Colonic mucosa (tissue), 4 donors: ENCODE measurements at regions not wholly inside any gene's neighbourhood (a gene's known extent, or its start where the extent isn't known, plus 50 kb on each side); places are given as distances from the start of the nearest gene placed in this dataset.

ENCODE experiments used
- DNase-seq: peaks from one replicate; pipeline ENCODE4 v3.0.0-alpha.2; 2020
- H3K27ac ChIP-seq: fragments of 200-600 bp; one replicate; pipeline ENCODE4 v1.8.0; 2021
- H3K27me3 ChIP-seq: fragments of 200-600 bp; one replicate; pipeline ENCODE4 v1.8.0; 2021
- H3K36me3 ChIP-seq: fragments of 200-600 bp; one replicate; pipeline ENCODE4 v1.8.0; 2021
- H3K4me1 ChIP-seq: fragments of 200-600 bp; one replicate; pipeline ENCODE4 v1.8.0; 2021; ENCODE audit warnings: mild to moderate bottlenecking
- H3K4me3 ChIP-seq: fragments of 200-600 bp; one replicate; pipeline ENCODE4 v1.8.0; 2021
- H3K9ac ChIP-seq, 2 donors: one replicate each; pipeline ENCODE4 v1.7.0; 2013; ENCODE audit warnings: control low read depth in 2 of 2, low read depth in 2 of 2, low read length in 2 of 2
- H3K9me3 ChIP-seq: fragments of 200-600 bp; one replicate; pipeline ENCODE4 v1.8.0; 2021
- intact Hi-C: fragments of 100-400 bp; cut with DNase I; formaldehyde crosslinking; loops from one replicate; pipeline ENCODE4 v1.14.1; 2022
- TF ChIP-seq, protein P1 (sequence below): fragments of 200-600 bp; IDR thresholded peaks from one replicate; pipeline ENCODE4 v1.8.0; 2022; ENCODE audit warnings: antibody characterized with exemption, mild to moderate bottlenecking
- donor health status: healthy.
- donor health status: DM: no; HTN: no; CAD: no.
- donor health status: DM: no; HTN: no; CAD: no.

DNA sequence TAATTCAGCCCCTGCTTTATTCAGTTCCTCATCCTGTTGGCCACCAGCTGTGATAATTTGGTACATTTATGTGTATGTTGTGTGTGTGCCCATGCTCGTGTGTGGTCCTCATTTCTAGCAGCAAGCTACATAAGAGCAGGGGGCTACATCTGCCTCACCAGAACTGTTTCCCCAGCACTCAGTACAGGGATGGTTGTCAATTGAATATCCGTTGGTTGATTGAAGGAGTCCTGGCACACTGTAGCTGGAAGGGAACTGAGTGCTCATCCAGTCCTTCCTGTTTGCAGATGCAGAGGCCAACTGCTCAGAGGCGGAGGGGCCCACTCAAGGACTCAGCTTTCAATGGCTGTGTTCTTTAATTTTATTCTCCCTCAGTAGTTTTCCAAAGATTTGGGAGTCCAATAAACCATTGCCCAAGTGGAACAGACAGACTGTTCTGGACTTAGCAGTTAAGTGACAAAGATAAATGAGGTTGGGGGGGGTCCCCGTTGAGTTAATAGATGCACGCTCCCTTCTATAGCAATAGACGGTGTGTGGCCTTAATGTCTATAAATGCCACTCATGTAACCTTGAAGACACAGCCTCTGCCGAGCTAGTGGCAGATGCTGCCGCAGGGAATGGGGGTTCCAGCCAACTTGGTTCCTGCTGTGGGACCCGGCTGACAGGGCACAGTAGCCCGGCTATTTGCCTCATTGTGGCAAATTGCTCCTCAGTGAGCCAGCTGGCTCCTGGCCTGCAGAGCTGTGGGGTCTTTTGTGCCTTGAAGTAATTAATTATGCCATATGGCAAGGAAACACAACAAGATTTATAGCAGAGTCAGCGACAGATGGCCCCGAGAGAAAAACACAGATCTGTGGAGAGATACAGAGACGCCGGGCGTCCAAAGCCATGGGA, 71.4 kb upstream of the GRK3 start:
- no peak for DNase-seq
- H3K36me3 ChIP-seq = no peaks in the 10 kb centered on the region
- no peak overlapping the region for H3K27ac ChIP-seq

DNA sequence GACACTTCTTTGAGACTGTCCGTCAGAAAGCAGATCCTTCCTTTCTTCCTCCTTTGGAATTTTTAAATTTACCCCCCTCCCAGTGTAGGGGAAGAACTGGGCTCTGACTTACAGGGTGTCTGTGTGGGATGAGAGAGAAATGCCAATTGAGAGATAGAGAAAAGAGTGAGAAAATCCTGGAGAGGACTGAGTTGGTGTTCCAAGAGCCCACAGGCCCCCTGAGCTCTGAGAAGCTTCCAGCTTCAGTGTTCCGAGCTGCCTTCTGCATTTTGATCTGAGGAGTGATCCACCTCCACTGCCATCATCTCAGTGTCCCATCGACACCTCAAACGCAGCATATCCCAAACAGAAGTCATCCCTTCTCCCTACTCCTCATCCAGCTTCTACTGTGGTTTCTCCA, 70.7 kb upstream of the GRK3 start:
- no peaks in the 10 kb centered on the region for H3K27me3 ChIP-seq
- no peaks in the 10 kb centered on the region for H3K4me1 ChIP-seq
- no peak overlapping the region for H3K27ac ChIP-seq
- H3K36me3 ChIP-seq = no peaks in the 10 kb centered on the region
- no peak overlapping the region for H3K4me3 ChIP-seq
- no peak for DNase-seq
- intact Hi-C loops = no loop called here
- H3K9ac ChIP-seq = no peak overlapping the region
- no peaks in the 10 kb centered on the region for H3K9me3 ChIP-seq
- TF ChIP-seq, protein P1, sequence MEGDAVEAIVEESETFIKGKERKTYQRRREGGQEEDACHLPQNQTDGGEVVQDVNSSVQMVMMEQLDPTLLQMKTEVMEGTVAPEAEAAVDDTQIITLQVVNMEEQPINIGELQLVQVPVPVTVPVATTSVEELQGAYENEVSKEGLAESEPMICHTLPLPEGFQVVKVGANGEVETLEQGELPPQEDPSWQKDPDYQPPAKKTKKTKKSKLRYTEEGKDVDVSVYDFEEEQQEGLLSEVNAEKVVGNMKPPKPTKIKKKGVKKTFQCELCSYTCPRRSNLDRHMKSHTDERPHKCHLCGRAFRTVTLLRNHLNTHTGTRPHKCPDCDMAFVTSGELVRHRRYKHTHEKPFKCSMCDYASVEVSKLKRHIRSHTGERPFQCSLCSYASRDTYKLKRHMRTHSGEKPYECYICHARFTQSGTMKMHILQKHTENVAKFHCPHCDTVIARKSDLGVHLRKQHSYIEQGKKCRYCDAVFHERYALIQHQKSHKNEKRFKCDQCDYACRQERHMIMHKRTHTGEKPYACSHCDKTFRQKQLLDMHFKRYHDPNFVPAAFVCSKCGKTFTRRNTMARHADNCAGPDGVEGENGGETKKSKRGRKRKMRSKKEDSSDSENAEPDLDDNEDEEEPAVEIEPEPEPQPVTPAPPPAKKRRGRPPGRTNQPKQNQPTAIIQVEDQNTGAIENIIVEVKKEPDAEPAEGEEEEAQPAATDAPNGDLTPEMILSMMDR = no peak

More for the DNA sequence above, 71.4 kb upstream of the GRK3 start:
- Histone ChIP-seq H3K4me1 (no peaks in the 10 kb centered on the region), H3K9me3 (no peaks in the 10 kb centered on the region), H3K27me3 (no peaks in the 10 kb centered on the region), H3K4me3 (no peak overlapping the region), H3K9ac (no peak overlapping the region)
- intact Hi-C loops = no loop called here
- TF ChIP-seq, protein P1 = no peak

DNA sequence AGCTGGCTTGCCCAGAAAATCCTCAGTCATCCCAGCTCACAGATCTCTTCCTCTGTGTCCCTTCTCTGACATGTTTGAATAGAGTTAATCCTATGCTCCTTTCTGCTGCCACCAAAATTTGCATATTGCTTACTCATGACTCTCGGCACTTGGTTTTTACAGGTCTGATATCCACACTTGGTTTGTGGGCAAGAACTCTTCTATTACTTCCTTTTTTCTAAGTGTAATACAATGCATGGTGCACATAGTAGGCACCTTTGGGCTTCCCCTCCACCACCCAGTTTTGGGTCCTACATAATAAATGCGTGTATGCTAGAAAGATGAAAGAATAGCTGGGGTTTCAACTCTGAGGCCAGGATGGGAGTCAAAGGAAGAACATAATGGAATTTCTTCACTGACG, 69.7 kb upstream of the GRK3 start:
- Histone ChIP-seq H3K27me3 (no peaks in the 10 kb centered on the region), H3K9ac (no peak overlapping the region), H3K4me3 (no peak overlapping the region), H3K4me1 (no peaks in the 10 kb centered on the region), H3K27ac (no peak overlapping the region), H3K36me3 (no peaks in the 10 kb centered on the region), H3K9me3 (no peaks in the 10 kb centered on the region)
- no peak for DNase-seq
- intact Hi-C loops = no loop called here
- TF ChIP-seq, protein P1 = no peak

DNA sequence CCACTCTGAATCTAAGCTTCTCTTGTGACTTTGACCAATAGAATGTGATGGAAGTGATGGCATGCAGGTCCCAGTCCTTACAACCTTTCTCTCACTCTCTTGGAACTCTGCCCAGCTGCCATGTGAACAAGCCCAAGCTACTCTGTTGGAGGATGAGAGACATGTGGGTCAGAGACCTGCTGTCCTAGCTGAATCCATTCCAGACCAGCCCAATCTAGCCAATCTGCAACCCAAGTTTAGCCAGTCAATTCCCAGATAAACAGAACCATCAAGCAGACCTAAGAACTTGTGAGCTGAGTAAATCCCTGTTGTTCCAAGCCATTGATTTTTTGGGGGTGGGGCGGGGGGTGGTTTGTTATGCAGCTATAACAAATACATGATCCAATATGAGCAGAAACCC, 69.2 kb upstream of the GRK3 start:
- H3K9ac ChIP-seq = no peak overlapping the region
- no peak overlapping the region for H3K27ac ChIP-seq
- no peaks in the 10 kb centered on the region for H3K9me3 ChIP-seq
- no peaks in the 10 kb centered on the region for H3K4me1 ChIP-seq
- H3K36me3 ChIP-seq = no peaks in the 10 kb centered on the region
- no peak for DNase-seq
- TF ChIP-seq, protein P1 = no peak
- no peaks in the 10 kb centered on the region for H3K27me3 ChIP-seq
- no peak overlapping the region for H3K4me3 ChIP-seq
- intact Hi-C loops = no loop called here

DNA sequence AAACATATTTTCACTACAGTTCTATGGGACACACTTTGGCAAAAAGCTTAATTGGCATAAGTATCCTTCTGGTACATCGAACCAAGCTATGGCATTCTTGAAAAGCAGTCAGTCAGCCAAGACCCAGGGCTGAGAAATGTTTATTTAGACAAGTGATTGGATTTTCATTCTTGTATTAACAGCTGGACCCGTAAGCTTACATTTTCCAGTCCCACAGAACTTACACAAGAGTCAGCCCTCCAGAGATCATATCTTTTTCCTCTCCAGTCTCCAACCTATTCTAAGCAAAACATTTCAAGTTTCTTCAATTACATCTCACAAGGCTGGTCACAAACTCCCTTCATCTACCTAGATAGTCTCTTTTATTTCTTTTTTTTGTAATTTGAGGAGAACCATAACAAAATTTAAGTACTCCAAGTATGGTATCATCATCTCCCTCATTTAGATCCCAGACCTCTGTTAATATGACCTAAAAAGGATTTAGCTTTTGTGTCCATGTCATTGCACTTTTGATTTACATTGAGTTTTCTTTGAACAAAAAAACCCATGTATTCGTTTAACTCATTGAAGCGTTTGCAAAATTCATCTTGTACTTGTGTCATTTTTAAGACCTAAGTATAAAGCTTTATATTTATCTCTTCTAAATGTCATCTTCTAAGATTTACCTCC, 67.9 kb upstream of the GRK3 start:
- no peak overlapping the region for H3K9ac ChIP-seq
- H3K9me3 ChIP-seq = no peaks in the 10 kb centered on the region
- intact Hi-C loops = no loop called here
- no peaks in the 10 kb centered on the region for H3K36me3 ChIP-seq
- no peak for DNase-seq
- TF ChIP-seq, protein P1 = no peak
- no peaks in the 10 kb centered on the region for H3K4me1 ChIP-seq
- H3K27ac ChIP-seq = no peak overlapping the region
- H3K27me3 ChIP-seq = no peaks in the 10 kb centered on the region
- H3K4me3 ChIP-seq = no peak overlapping the region
